ENCODE measurements at regions not wholly inside any gene's neighbourhood (a gene's known extent, or its start where the extent isn't known, plus 50 kb on each side); places are given as distances from the start of the nearest gene placed in this dataset.

- no peak for TF ChIP-seq CTCF (IDR thresholded peaks at IDR 0.05 in 2 of 3, conservative IDR thresholded peaks at IDR 0.05 in 1 of 3; ENCODE audit: insufficient read depth in 2 of 3, low read depth in 1 of 3, low read length in 3 of 3)
- TF ChIP-seq TRIM28 (IDR thresholded peaks at IDR 0.05), result no peak
- TF ChIP-seq MITF (IDR thresholded peaks at IDR 0.05), result no peak
- TF ChIP-seq ZNF274 (IDR thresholded peaks at IDR 0.05; ENCODE audit: borderline replicate concordance, low read depth, low read length), result no peak
- TF ChIP-seq PML (IDR thresholded peaks at IDR 0.05; ENCODE audit: low read length), result no peak
- no peak for TF ChIP-seq GTF2F1 (IDR thresholded peaks at IDR 0.05; ENCODE audit: low read depth, low read length)
- TF ChIP-seq ARID4B (CRISPR knock-in tag; IDR thresholded peaks at IDR 0.05), result no peak
- TF ChIP-seq EZH2 (IDR thresholded peaks at IDR 0.05; ENCODE audit: borderline replicate concordance, low read depth, low read length), result no peak
- TF ChIP-seq ZBTB33 (CRISPR knock-in tag; IDR thresholded peaks at IDR 0.05), result no peak
- TF ChIP-seq RFX7 (CRISPR knock-in tag; IDR thresholded peaks at IDR 0.05), result no peak
- no peak for TF ChIP-seq ZBED1 (IDR thresholded peaks at IDR 0.05)
These were observed 54.1 kb upstream of the MARCHF10 start for GRCh38 chr17:62862251-62862650.
